Body of pancreas (tissue), 4 donors: ENCODE measurements at regions not wholly inside any gene's neighbourhood (a gene's known extent, or its start where the extent isn't known, plus 50 kb on each side); places are given as distances from the start of the nearest gene placed in this dataset.
"Not testable (repeated sequence)": the region's sequence is repeated elsewhere in the genome, so short reads cannot be mapped to it uniquely, and the experiment has no call there.

Source experiments
- POLR2A ChIP-seq, 3 donors: fragments of 450-650 bp; IDR thresholded peaks; one replicate each; pipeline ENCODE4 v1.6.1; 2016; ENCODE audit warnings: antibody characterized with exemption in 3 of 3, mild to moderate bottlenecking in 2 of 3
- TF ChIP-seq, protein P1 (sequence below), 7 experiments: fragments of 450-650 bp in 4 of 7; fragments of 200-600 bp in 3 of 7; sonication (generic) in 3 of 7; IDR thresholded peaks; one replicate each; pipeline ENCODE4 v1.5.1; 2016 to 2019; ENCODE audit warnings: antibody characterized with exemption in 7 of 7

DNA sequence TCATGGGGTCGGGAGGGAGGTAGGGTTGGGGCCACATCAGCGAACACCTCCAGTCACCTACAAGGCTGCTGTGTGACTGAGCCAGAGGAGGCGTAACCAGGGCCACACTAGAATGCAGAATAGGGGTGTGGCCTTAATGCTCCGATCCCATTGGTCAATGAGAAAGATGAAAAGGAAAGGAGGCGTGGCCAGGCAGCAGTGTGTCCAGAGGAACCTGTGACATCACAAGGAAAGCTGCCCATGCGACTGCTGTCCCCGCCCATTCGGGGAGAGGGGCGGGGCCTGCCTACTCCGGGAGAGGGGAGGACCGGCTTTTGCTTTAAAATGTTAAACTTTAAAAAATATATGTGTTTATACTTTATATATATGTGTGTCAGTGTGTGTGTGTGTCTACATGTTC is 150.7 kb downstream of the TBC1D2B start:
- not testable (repeated sequence) for TF ChIP-seq POLR2A (IDR thresholded peaks at IDR 0.05)
- TF ChIP-seq, protein P1, sequence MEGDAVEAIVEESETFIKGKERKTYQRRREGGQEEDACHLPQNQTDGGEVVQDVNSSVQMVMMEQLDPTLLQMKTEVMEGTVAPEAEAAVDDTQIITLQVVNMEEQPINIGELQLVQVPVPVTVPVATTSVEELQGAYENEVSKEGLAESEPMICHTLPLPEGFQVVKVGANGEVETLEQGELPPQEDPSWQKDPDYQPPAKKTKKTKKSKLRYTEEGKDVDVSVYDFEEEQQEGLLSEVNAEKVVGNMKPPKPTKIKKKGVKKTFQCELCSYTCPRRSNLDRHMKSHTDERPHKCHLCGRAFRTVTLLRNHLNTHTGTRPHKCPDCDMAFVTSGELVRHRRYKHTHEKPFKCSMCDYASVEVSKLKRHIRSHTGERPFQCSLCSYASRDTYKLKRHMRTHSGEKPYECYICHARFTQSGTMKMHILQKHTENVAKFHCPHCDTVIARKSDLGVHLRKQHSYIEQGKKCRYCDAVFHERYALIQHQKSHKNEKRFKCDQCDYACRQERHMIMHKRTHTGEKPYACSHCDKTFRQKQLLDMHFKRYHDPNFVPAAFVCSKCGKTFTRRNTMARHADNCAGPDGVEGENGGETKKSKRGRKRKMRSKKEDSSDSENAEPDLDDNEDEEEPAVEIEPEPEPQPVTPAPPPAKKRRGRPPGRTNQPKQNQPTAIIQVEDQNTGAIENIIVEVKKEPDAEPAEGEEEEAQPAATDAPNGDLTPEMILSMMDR (IDR thresholded peaks at IDR 0.05) = not testable (repeated sequence)
